ENCODE measurements at regions not wholly inside any gene's neighbourhood (a gene's known extent, or its start where the extent isn't known, plus 50 kb on each side); places are given as distances from the start of the nearest gene placed in this dataset.
A peak's percentile ranks its signal among the peaks of the same experiment; 100 is the strongest.

DNA sequence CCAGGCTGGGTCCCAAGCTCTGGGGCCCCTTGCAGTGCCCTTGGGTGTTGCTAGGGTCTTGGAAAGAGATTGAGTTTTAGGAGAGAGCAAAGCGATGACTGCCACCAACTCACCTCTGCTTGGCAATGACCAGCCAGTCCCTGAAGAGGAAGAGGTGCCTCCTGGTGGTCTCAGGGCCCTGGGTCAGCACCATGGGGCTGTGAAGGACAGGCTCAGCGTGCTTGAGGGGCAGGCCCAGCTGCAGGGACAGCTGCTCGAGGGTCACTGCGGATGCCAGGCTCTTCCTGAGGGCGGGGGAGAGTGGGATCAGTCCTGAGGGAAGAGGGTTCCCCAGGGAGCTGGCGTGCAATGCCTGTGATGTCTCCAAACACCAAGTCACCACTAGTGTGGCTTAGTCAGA, 50.8 kb upstream of the TAGAP start:
- POLR2A ChIA-PET: interaction anchor here (0.7 to 4.3 kb wide), 11 partner anchors 10 to 86 kb away, joined by 3 to 39 read pairs (median 3); partner anchors contain the start of gene TAGAP
- peak overlapping the region; percentile 87 for H3K27ac ChIP-seq (ENCODE audit: low read depth, low read length, poor library complexity, severe bottlenecking)
- BruUV-seq (replicated peaks): no TSS peak

DNA sequence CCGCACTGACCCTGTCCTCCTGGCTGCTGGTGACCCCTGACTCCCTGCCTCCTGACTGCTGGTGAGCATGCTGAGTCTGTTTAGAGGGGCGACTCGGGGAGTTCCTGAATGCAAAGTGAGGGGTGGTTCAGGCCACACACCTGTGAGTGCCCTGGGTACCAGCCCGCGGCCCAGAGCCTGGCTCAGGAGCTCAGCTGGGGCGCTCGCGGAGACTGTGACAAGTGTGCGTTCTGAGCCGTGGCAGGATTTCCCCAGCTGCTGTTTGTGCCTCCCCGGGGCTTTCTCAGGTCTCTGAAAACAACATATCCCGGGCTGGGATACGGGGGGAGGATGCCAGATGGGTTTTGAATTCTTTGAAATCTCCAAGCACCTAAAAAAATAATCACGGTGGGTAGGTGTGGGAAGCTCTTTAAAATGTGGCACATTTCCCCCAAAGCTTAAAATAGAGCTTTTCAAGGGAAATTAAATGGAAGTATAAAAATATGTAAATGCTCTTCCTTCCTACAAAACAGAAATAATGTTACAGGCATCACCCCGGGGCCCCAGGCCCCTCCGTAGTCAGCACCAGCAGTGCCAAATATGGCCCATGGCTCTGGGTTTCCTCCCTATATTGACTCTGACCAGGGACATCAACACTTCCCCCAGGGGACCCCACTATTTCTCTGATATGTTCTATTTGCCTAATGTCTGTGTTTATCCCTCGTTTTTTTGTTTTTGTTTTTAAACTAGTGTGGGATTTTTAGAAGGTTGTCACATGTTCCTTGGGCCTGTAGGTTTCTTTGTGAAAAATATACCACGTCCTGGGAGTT, 49.9 kb upstream of the TAGAP start:
- intact Hi-C loops (cut with micrococcal nuclease; ENCODE audit: unreplicated experiment): loop anchor here (2.0 kb wide), 1 partner anchor 52 kb away; no protein-coding TSS in a partner anchor
- BruUV-seq (replicated peaks): no TSS peak
- Histone ChIP-seq H4K20me1 (ENCODE audit: insufficient read depth, low read length) (no peaks in the 10 kb centered on the region), H3K9me3 (ENCODE audit: low read length) (no peaks in the 10 kb centered on the region), H3K79me2 (ENCODE audit: insufficient read depth, low read depth, low read length) (no peaks in the 10 kb centered on the region), H3K4me2 (ENCODE audit: low read length) (peak overlapping the region; percentile 67), H3K4me3 (ENCODE audit: low read depth, low read length, poor library complexity, severe bottlenecking) (peak overlapping the region; percentile 56), H3K36me3 (ENCODE audit: insufficient read depth, low read length) (no peaks in the 10 kb centered on the region), H2AFZ (ENCODE audit: low read length) (peak overlapping the region; percentile 63; the same call in 1 of the 2 replicates), H3K9me2 (ENCODE audit: insufficient read depth, low read length) (no peaks in the 10 kb centered on the region), H3K27ac (ENCODE audit: low read depth, low read length, poor library complexity, severe bottlenecking) (peak overlapping the region; percentile 87), H3K4me1 (ENCODE audit: insufficient read depth, low read length, poor library complexity, severe bottlenecking) (peaks cover 70% of the 10 kb centered on the region)
- peak; percentile 96 for DNase-seq (ENCODE audit: low spot score)
- POLR2A ChIA-PET: interaction anchor here (0.6 to 4.3 kb wide), 17 partner anchors 9 to 91 kb away, joined by 3 to 39 read pairs (median 4); partner anchors contain the start of gene TAGAP
- TF ChIP-seq EZH2phosphoT487 (IDR thresholded peaks at IDR 0.05; ENCODE audit: borderline replicate concordance, low read depth, low read length): no peak
- CTCF ChIA-PET (ENCODE audit: unreplicated experiment): interaction anchor here (1.0 to 1.6 kb wide), 2 partner anchors 13 to 33 kb away, joined by 3 to 5 read pairs; no protein-coding TSS in a partner anchor

More for the DNA sequence above, 50.8 kb upstream of the TAGAP start:
- intact Hi-C loops (cut with micrococcal nuclease; ENCODE audit: unreplicated experiment): loop anchor here (2.0 kb wide), 1 partner anchor 53 kb away; no protein-coding TSS in a partner anchor
- H4K20me1 ChIP-seq (ENCODE audit: insufficient read depth, low read length): no peaks in the 10 kb centered on the region
- no peaks in the 10 kb centered on the region for H3K9me3 ChIP-seq (ENCODE audit: low read length)
- CTCF ChIA-PET (ENCODE audit: unreplicated experiment): interaction anchor here (0.6 to 1.6 kb wide), 2 partner anchors 12 to 55 kb away, joined by 3 to 5 read pairs; no protein-coding TSS in a partner anchor
- H3K4me2 ChIP-seq (ENCODE audit: low read length): peak overlapping the region; percentile 67
- H3K79me2 ChIP-seq (ENCODE audit: insufficient read depth, low read depth, low read length): no peaks in the 10 kb centered on the region
- H3K4me1 ChIP-seq (ENCODE audit: insufficient read depth, low read length, poor library complexity, severe bottlenecking): peaks cover 79% of the 10 kb centered on the region
- H2AFZ ChIP-seq (ENCODE audit: low read length): peak overlapping the region; percentile 63; the same call in 1 of the 2 replicates
- H3K4me3 ChIP-seq (ENCODE audit: low read depth, low read length, poor library complexity, severe bottlenecking): peak overlapping the region; percentile 56
- peak; percentile 49 for DNase-seq (ENCODE audit: low spot score)
- H3K9me2 ChIP-seq (ENCODE audit: insufficient read depth, low read length): no peaks in the 10 kb centered on the region
- TF ChIP-seq EZH2phosphoT487 (IDR thresholded peaks at IDR 0.05; ENCODE audit: borderline replicate concordance, low read depth, low read length) (no peak), CTCF (conservative IDR thresholded peaks at IDR 0.05; ENCODE audit: low read length) (peak; percentile 34; the same call in 1 of the 2 replicates)
- no peaks in the 10 kb centered on the region for H3K36me3 ChIP-seq (ENCODE audit: insufficient read depth, low read length)
